ENCODE measurements at regions not wholly inside any gene's neighbourhood (a gene's known extent, or its start where the extent isn't known, plus 50 kb on each side); places are given as distances from the start of the nearest gene placed in this dataset.

- H4K20me1 ChIP-seq (ENCODE audit: control insufficient read depth, insufficient read depth, low read depth, low read length), result no peaks in the 10 kb centered on the region
- no peak overlapping the region for H3K4me2 ChIP-seq (ENCODE audit: low read length)
- no peaks in the 10 kb centered on the region for H3K36me3 ChIP-seq (ENCODE audit: control insufficient read depth, low read length)
- H3K4me1 ChIP-seq (ENCODE audit: control insufficient read depth, low read length), result no peaks in the 10 kb centered on the region
- TF ChIP-seq CTCF (IDR thresholded peaks at IDR 0.05; ENCODE audit: low read depth, low read length, poor library complexity, severe bottlenecking) (no peak), EZH2phosphoT487 (IDR thresholded peaks at IDR 0.05; ENCODE audit: borderline replicate concordance, low read length) (no peak)
- no peaks in the 10 kb centered on the region for H3K79me2 ChIP-seq (ENCODE audit: control insufficient read depth, low read length)
- H3K27me3 ChIP-seq (ENCODE audit: control insufficient read depth, low read length), result no peaks in the 10 kb centered on the region
- no peak overlapping the region for H3K27ac ChIP-seq (ENCODE audit: low read depth, low read length)
- no peaks in the 10 kb centered on the region for H3F3A ChIP-seq (ENCODE audit: control insufficient read depth, insufficient read depth)
- no peaks in the 10 kb centered on the region for H3K9me2 ChIP-seq (replicated peaks; ENCODE audit: control insufficient read depth, low read length)
- H3K9me3 ChIP-seq (ENCODE audit: control insufficient read depth, insufficient read depth, low read length), result no peaks in the 10 kb centered on the region
- no peak overlapping the region for H3K4me3 ChIP-seq (ENCODE audit: low read length)
Observed at GRCh38 chr2:106988361-106988760, 102.4 kb upstream of the ST6GAL2 start.

- Histone ChIP-seq H3K27ac (ENCODE audit: low read depth, low read length) (no peak overlapping the region), H3K36me3 (ENCODE audit: control insufficient read depth, low read length) (no peaks in the 10 kb centered on the region), H3K79me2 (ENCODE audit: control insufficient read depth, low read length) (no peaks in the 10 kb centered on the region), H3K4me3 (ENCODE audit: low read length) (no peak overlapping the region), H4K20me1 (ENCODE audit: control insufficient read depth, insufficient read depth, low read depth, low read length) (no peaks in the 10 kb centered on the region), H3K4me1 (ENCODE audit: control insufficient read depth, low read length) (no peaks in the 10 kb centered on the region), H3K9me2 (replicated peaks; ENCODE audit: control insufficient read depth, low read length) (no peaks in the 10 kb centered on the region), H3F3A (ENCODE audit: control insufficient read depth, insufficient read depth) (no peaks in the 10 kb centered on the region), H3K9me3 (ENCODE audit: control insufficient read depth, insufficient read depth, low read length) (no peaks in the 10 kb centered on the region), H3K27me3 (ENCODE audit: control insufficient read depth, low read length) (no peaks in the 10 kb centered on the region), H3K4me2 (ENCODE audit: low read length) (no peak overlapping the region)
- no peak for TF ChIP-seq EZH2phosphoT487 (IDR thresholded peaks at IDR 0.05; ENCODE audit: borderline replicate concordance, low read length)
- TF ChIP-seq CTCF (IDR thresholded peaks at IDR 0.05; ENCODE audit: low read depth, low read length, poor library complexity, severe bottlenecking), result no peak
Observed at GRCh38 chr2:106990297-106990696, 104.3 kb upstream of the ST6GAL2 start.

GRCh38 chr2:106991866-106992265, 105.9 kb upstream of the ST6GAL2 start:
- Histone ChIP-seq H3K9me2 (replicated peaks; ENCODE audit: control insufficient read depth, low read length) (no peaks in the 10 kb centered on the region), H3K4me2 (ENCODE audit: low read length) (no peak overlapping the region), H3K4me3 (ENCODE audit: low read length) (no peak overlapping the region), H4K20me1 (ENCODE audit: control insufficient read depth, insufficient read depth, low read depth, low read length) (no peaks in the 10 kb centered on the region), H3F3A (ENCODE audit: control insufficient read depth, insufficient read depth) (no peaks in the 10 kb centered on the region), H3K27me3 (ENCODE audit: control insufficient read depth, low read length) (no peaks in the 10 kb centered on the region), H3K4me1 (ENCODE audit: control insufficient read depth, low read length) (no peaks in the 10 kb centered on the region), H3K79me2 (ENCODE audit: control insufficient read depth, low read length) (no peaks in the 10 kb centered on the region), H3K27ac (ENCODE audit: low read depth, low read length) (no peak overlapping the region), H3K36me3 (ENCODE audit: control insufficient read depth, low read length) (no peaks in the 10 kb centered on the region), H3K9me3 (ENCODE audit: control insufficient read depth, insufficient read depth, low read length) (no peaks in the 10 kb centered on the region)
- no peak for TF ChIP-seq CTCF (IDR thresholded peaks at IDR 0.05; ENCODE audit: low read depth, low read length, poor library complexity, severe bottlenecking)
- TF ChIP-seq EZH2phosphoT487 (IDR thresholded peaks at IDR 0.05; ENCODE audit: borderline replicate concordance, low read length), result no peak

GRCh38 chr2:106995556-106995955, 109.6 kb upstream of the ST6GAL2 start:
- TF ChIP-seq CTCF (IDR thresholded peaks at IDR 0.05; ENCODE audit: low read depth, low read length, poor library complexity, severe bottlenecking) (no peak), EZH2phosphoT487 (IDR thresholded peaks at IDR 0.05; ENCODE audit: borderline replicate concordance, low read length) (no peak)
- Histone ChIP-seq H3K9me2 (replicated peaks; ENCODE audit: control insufficient read depth, low read length) (no peaks in the 10 kb centered on the region), H3K27me3 (ENCODE audit: control insufficient read depth, low read length) (no peaks in the 10 kb centered on the region), H3K9me3 (ENCODE audit: control insufficient read depth, insufficient read depth, low read length) (no peaks in the 10 kb centered on the region), H3K27ac (ENCODE audit: low read depth, low read length) (no peak overlapping the region), H3K4me2 (ENCODE audit: low read length) (no peak overlapping the region), H3K79me2 (ENCODE audit: control insufficient read depth, low read length) (no peaks in the 10 kb centered on the region), H3K36me3 (ENCODE audit: control insufficient read depth, low read length) (no peaks in the 10 kb centered on the region), H4K20me1 (ENCODE audit: control insufficient read depth, insufficient read depth, low read depth, low read length) (no peaks in the 10 kb centered on the region), H3K4me3 (ENCODE audit: low read length) (no peak overlapping the region), H3F3A (ENCODE audit: control insufficient read depth, insufficient read depth) (no peaks in the 10 kb centered on the region), H3K4me1 (ENCODE audit: control insufficient read depth, low read length) (no peaks in the 10 kb centered on the region)
